GM21360 (cell line): ENCODE measurements at regions not wholly inside any gene's neighbourhood (a gene's known extent, or its start where the extent isn't known, plus 50 kb on each side); places are given as distances from the start of the nearest gene placed in this dataset.
"Not testable (repeated sequence)": the region's sequence is repeated elsewhere in the genome, so short reads cannot be mapped to it uniquely, and the experiment has no call there.

Experiments
- ATAC-seq: cut with Tn5 transposase; IDR thresholded peaks from one replicate; pipeline ENCODE4 v1.9.1; 2021; ENCODE audit warnings: mild to moderate bottlenecking, moderate library complexity; ENCODE audit not compliant: unreplicated experiment

GRCh38 chr5:96483878-96484277 lies 50.8 kb upstream of the PCSK1 start:
- ATAC-seq: no peak

DNA sequence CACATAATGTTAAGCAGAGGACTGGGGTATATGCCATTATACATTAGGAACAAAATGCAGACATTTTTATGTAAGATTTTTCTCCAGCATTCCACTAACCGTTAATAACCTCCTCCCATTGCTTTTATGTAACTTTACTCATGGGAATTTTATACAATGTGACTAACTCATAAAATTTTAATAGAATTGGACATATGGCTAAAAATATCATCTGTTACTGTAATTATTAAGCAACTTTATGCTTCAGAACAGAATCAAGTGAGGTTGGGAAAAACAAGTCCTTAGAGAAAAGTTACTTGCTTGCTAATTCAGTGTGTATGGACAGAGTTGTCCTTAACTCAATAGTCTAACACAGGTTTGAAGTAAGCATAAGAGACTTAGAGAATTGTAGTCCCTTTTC lies 54.8 kb upstream of the PCSK1 start:
- ATAC-seq: no peak

DNA sequence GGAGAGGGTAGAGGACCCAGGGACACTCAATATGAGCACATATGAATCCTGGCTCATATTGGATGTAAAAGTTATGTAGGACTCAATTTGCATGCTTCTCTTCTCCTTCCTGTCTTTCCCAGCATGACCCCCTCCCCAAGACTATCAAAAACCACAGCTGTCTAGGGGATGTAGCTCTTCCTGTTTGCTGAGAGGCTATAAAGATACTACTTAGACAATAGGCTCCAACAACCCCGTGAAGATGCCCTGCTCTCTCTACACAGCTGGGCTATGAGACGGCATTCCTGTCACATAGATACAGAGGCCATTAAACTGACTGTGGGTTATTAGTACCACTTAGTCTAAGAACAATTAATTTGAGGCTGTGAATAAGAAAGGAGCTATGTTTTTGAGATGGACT lies 56.5 kb upstream of the PCSK1 start:
- no peak for ATAC-seq

DNA sequence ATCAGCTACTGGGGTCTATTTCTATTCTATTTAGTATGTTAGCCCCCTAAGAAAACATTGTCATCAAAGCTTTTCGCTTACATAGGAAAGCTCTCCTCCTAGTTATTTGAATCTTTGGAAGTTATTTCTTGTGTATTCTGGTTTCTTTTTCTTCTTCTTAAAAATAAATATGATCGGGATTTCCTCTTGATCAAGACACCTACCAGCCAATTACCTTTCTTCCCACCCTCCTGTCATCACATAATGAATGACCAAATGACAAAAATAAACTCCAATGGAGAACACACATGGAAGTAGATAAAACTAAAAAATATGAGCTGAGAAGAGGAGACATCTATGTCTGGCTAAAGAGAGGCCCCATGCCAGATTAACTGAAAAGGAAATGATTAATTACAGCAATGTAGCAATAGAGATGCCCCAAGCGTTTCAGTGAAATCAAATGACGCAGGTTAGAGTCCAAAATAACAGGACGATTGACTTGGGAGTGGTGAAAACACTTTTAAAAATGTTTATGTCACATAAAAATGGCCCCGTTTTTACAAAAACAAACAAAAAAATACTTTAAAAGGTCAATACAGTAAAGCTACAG lies 59.5 kb upstream of the PCSK1 start:
- no peak for ATAC-seq

GRCh38 chr5:96493219-96493790 lies 60.3 kb upstream of the PCSK1 start:
- ATAC-seq: no peak

DNA sequence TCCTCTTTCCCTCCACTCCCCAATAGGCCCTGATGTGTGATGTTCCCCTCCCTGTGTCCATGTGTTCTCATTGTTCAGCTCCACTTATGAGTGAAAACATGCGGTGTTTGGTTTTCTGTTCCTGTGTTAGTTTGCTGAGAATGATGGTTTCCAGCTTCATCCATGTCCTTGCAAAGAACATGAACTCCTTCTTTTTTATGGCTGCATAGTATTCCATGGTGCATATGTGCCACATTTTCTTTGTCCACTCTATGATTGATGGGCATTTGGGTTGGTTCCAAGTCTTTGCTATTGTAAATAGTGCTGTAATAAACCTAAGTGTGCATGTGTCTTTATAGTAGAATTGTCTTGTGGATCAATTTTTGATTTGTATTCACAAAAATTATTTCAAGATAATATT lies 62.4 kb upstream of the PCSK1 start:
- ATAC-seq: not testable (repeated sequence)

GRCh38 chr5:96497027-96497426 lies 64.0 kb upstream of the PCSK1 start:
- not testable (repeated sequence) for ATAC-seq

DNA sequence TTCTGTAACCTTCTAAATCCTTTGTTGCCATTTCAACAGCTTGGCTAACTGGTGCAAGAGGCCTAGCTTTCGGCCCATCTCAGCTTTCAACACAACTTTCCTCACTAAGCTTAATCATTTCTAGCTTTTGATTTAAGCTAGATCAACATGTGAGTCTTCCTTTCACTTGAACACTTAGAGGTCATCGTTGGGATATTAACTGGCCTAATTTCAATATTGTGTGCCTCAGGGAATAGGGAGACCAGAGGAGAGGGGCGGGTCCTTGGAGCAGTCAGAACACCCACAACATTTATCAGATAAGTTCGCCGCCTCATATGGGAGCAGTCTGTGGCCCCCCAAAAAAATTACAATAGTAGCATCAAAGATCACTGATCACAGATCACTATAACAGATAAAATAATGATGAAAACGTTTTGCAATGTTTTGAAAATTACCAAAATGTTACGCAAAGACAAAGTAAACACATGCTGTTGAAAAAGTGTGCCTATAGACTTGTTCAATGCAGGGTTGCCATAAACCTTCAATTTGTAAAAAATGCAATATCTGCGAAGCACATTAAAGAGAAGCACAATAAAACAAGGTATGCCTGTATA lies 66.8 kb upstream of the PCSK1 start:
- ATAC-seq: no peak

GRCh38 chr5:96501991-96502646 lies 69.1 kb upstream of the PCSK1 start:
- no peak for ATAC-seq

- no peak for ATAC-seq
Observed at GRCh38 chr5:96503501-96504236, 70.6 kb upstream of the PCSK1 start.

- ATAC-seq: no peak
Observed at GRCh38 chr5:96506376-96506775, 73.3 kb upstream of the PCSK1 start.

DNA sequence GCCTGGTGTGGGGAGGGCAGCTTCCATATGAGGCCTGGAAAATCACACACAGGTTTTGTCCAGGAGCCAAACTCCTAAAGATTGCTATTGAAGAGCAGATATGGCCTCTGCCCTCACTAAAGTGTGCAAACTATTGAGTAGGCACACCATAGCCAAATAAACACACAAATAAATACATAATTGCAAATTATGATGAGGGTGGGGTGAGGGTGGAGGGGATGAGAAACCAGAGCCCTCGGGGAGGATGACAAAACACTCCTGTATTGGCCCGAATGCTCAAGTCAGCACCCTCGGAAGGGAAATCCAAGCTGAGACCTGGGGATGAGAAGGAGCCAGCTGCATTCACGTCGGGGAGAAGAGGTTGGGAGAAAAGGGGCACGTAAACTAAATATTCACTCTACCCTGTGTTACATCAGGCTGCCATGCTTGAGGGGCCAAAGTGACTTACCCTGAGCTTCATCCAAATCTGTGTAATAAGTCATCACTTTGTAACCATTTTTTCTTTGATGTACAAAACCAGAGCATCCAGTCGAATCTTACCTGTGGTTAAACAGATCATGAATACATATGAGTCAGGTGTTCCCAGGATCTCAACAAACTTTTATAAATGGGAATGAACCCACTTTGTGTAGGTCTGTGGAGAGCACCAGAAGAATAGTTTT lies 73.9 kb upstream of the PCSK1 start:
- no peak for ATAC-seq

DNA sequence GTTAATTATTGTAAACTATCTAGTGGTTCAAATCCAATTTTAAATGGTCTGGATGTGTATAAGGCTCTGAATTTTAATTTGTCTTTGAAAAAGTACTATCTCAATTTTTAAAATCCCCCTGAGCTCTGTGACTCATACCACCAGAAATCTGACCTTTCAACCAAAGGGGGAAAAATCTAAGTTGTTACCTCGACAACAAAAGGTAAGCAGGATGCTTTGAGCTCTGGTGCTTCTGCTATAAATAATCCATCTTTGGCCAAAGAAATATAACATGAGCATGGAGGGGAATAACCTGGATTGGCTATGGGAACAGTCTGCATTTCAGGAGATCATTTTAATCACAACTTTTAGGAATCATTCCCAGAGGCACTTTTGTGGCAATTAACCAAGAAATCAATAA lies 76.3 kb upstream of the PCSK1 start:
- ATAC-seq: no peak

DNA sequence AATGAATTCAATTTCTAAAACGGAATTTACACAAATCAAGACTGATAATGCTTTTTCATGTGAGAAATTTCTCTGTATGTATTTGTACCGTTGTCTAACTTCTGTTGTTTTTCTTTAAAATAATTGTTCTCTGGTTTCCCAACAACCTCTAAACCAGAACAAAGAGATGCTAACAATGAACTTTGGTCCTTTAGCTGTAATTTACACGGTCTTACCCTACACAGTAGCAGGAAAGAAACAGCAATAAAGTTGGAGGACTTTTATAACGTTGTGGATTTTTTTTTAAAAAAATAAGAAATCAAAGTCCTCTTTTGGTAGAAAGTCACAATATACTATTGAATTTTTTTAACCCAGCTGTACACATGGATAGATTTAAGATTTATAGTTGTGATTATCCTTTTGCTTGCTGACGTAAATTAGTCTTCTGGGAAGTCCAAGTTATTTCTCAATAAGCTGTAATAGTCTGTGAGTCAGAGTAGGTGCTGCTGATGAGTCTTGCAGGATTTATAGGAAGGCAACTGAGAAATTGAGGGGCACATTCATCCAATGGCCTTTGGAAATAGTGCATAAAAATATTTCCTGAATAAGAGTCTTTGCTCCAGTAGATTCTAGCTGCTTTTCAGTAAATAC lies 76.8 kb upstream of the PCSK1 start:
- ATAC-seq: no peak

GRCh38 chr5:96516631-96517071 lies 83.6 kb upstream of the PCSK1 start:
- ATAC-seq: no peak

DNA sequence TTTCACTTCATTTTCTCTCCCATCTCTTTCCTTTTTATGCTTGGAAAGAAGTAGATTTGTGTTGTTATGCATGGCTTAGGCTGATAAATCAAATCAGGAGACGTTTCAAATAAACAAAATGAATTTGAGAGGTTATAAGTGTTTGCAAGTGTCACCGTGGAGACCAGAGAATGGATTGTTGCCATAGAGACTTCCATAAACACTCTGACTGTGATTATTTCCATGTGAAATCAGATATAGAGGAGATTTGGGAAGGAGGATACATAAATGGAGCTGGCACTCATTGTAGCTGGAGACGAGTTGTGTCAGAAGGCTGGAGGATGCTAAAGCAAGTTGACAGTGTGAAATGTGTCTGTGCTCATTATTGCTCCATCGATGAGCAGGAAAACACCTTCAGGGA lies 84.2 kb upstream of the PCSK1 start:
- ATAC-seq: no peak

GRCh38 chr5:96520345-96520744 lies 87.3 kb upstream of the PCSK1 start:
- no peak for ATAC-seq

- ATAC-seq: no peak
Observed at GRCh38 chr5:96522635-96523355, 89.7 kb upstream of the PCSK1 start.

DNA sequence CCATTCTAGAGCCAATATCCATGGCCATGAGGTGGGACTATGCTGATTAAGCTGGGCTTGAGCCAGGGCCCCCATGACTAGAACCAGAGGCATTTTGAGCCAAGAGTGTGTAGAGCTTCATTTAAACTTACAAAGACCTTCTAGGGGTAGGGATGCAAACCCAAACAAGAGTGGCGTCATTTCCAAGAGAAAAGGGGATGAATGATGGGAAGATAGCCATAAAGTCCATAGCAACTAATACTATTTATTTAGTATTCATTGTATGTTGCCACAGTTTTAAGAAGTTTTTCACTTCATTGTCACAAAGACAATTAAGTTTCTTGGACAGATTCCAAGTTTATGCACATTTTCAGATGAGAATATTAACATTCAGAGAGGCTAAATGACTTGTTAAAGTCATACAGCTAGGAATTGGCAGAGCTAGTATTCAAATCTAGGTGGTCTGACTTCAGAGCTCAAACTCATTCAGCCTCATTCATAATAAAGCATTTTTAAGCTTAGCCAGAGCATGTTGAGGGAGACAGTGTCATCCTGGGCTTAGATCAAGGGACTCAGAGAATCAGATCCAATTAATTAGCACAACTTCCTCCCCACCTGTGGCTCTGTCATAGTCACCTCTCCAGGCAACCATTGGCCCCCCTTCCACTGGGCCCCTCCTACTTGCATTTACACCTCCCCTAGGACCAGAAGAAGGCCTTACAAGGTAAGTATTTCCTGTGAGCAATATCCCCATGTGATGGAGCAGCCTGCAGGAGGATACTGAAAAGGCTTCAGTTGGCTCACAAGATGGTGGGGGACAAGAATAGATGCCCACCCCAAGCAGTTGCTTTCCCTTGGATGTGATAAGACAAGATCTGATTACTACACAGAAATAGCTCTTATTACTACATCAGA lies 95.0 kb upstream of the PCSK1 start:
- ATAC-seq: no peak
